HG03520 (cell line): ENCODE measurements at regions not wholly inside any gene's neighbourhood (a gene's known extent, or its start where the extent isn't known, plus 50 kb on each side); places are given as distances from the start of the nearest gene placed in this dataset.

Experiments
- ATAC-seq: cut with Tn5 transposase; IDR thresholded peaks from one replicate; pipeline ENCODE4 v1.9.1; 2021; ENCODE audit warnings: mild to moderate bottlenecking, moderate library complexity; ENCODE audit not compliant: unreplicated experiment

DNA sequence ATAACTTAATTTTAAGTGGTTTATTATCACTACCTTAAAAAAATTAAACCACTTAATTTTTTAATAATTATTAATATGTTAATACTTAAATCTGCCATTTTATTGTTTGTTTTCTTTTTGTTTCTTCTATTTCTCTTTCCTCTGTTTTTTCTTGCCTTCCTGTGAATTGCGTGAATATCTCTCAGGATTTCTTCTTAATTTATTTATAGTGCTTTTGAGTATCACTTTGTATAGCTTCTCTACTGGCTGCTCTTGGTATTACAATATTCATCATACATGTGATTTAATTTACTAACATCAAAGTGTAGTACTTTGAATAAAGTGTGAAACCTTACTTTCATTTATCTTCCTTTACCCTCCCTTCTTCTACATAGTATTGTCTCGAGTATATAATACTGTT, 349.5 kb upstream of the CPXCR1 start:
- ATAC-seq = no peak

DNA sequence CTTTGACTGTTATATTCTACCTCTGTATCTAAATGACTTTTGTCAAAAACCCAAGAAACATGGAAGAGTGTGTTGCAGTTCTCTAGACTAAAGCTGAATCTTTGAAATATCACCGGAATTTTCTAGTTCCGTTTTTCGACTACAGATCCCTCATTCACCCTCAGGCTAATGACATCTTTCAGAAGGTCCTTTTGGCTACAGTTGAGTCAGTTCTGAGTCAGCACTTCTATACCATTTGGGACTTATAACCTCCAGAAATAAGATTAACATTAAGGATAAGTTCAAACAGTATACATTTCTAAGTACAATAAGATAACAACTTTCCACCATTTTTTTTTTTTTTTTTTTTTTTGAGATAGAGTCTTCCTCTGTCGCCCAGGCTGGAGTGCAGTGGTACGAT, 331.0 kb upstream of the CPXCR1 start:
- no peak for ATAC-seq

DNA sequence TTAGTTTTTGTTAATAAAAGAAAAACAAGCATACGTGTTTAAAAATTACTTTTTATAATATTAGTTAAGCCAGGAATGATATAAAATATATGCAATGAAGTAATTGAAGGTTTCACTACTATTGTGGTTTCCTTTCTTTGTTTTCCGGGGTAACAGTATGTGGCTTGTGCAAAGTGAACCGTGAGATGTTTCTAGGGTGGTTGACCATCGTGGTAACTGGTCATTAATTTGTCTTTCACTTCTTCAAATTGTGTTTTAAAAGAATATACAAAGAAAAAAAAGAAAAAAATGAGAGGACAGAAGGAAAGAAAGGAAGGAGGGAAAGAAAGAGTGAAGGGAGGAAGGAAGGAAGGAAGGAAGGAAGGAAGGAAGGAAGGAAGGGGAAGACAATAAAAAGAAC, 330.1 kb upstream of the CPXCR1 start:
- ATAC-seq = no peak

DNA sequence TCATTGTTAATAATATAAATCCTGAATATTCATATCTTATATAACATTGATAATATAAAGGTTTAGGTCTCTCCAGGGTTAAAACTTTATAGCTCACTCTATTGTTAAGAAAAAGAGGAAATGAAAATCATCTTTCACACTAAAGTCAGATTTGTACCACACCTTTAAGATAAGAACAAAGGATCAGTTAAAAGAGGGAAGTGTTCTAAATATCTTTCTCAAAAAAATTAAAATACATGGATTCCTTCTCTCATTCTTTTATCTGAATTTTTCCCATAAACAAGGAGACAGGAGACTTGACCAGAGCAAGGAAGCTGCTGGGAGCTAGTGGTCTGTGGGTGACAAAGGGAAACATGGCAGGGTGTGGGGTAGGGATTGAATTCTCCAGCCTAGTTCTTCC, 323.0 kb upstream of the CPXCR1 start:
- no peak for ATAC-seq

DNA sequence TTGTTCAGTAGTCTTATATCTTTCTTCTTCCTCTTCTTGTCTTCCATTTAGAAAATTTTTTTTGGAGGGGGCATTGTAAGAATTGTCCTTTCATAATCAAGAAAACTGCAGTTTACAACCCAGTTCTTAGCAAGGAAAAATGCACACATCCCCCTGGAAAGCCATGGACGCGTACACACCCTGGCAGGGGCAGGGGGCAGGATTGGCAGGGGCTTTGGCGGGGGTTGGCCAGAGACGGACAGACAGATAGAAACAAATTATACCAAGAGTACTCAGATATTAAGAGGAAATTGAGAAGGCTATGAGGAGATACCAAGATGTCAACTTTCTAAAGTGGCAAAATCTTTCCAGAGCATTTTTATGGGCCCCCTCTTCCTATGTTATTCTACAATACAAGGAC, 322.5 kb upstream of the CPXCR1 start:
- ATAC-seq = no peak

DNA sequence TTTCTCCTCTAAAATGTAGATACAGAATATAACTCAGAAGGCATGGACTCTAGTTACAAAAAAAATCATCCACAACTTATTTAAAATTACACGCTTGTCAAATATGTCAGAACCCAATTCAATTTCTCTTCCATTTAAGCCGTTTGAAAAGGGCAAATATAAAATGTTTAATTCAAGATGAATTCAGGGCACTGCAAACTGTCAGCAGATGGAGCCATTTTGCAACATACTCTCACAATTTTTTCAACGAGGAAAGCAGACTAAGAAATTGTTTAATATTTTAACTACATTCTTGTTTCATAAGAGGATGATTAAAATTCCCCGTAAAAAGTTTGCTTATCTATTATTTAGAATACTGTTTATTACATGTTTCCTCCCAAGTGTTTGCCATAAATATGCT, 321.3 kb upstream of the CPXCR1 start:
- no peak for ATAC-seq

DNA sequence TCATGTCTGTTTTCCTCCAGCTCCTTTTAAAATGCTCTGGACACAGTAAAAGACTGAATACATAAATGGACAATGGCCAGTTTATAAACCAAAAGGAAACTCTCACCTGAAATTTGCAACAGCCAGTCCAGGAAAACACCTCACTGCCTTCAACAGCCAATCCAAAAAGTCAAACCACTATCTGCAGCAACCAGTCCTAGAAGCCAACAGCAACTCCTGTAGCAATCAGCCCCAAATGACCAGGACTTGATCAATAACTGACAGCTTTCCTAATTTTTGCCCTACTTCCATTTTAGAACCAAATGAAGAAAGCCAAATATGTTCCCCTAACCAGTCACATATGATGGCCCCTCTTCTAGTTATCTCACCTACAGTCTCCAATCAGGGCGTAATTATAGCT, 309.5 kb upstream of the CPXCR1 start:
- ATAC-seq = no peak

DNA sequence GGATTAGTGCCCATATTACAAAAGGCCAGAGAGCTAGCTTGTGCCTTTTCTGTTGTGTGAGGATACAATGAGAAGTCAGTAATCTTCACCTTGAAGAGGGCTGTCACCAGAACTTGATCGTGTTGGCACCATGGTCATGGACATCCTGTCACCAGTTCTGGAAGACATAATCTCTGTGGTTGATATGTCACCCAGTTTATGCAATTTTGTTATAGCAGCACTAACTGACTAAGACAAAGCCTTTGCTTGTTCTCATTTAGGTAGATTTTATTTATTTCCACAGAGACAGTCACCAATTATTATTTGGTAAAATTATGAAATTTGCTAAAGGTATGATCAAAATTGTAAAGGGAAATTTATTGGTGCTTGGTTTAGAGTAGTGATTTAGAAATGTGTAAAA, 308.8 kb upstream of the CPXCR1 start:
- ATAC-seq = no peak

DNA sequence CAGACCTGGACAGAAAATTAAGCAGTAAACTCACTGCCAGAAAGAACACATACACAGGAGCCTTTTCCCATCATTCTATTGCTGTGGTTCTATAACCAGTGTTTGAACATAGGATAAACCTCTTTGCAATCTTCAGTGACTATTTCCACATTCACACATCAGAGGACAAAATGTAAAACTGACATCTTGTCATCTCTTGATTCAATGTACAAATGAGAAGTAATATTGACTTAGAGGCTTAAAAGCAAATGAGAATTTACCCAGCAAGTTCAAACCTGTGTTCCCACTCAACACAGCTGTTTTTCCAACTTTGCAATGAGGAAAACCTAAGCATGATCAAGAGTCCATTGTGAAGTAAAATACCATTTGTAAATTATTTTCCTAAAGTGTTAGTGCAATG, 307.1 kb upstream of the CPXCR1 start:
- no peak for ATAC-seq
